ENCODE measurements at regions not wholly inside any gene's neighbourhood (a gene's known extent, or its start where the extent isn't known, plus 50 kb on each side); places are given as distances from the start of the nearest gene placed in this dataset.

GRCh38 chr1:68745011-68745410 is 248.1 kb upstream of the DEPDC1 start:
- TF ChIP-seq, protein P1, sequence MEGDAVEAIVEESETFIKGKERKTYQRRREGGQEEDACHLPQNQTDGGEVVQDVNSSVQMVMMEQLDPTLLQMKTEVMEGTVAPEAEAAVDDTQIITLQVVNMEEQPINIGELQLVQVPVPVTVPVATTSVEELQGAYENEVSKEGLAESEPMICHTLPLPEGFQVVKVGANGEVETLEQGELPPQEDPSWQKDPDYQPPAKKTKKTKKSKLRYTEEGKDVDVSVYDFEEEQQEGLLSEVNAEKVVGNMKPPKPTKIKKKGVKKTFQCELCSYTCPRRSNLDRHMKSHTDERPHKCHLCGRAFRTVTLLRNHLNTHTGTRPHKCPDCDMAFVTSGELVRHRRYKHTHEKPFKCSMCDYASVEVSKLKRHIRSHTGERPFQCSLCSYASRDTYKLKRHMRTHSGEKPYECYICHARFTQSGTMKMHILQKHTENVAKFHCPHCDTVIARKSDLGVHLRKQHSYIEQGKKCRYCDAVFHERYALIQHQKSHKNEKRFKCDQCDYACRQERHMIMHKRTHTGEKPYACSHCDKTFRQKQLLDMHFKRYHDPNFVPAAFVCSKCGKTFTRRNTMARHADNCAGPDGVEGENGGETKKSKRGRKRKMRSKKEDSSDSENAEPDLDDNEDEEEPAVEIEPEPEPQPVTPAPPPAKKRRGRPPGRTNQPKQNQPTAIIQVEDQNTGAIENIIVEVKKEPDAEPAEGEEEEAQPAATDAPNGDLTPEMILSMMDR (IDR thresholded peaks at IDR 0.05) = no peak
- no peak for TF ChIP-seq POLR2A (IDR thresholded peaks at IDR 0.05)
